ENCODE measurements at regions not wholly inside any gene's neighbourhood (a gene's known extent, or its start where the extent isn't known, plus 50 kb on each side); places are given as distances from the start of the nearest gene placed in this dataset.

GRCh38 chr21:35399706-35400105 is 350.6 kb upstream of the RUNX1 start:
- Histone ChIP-seq H3K4me1 (ENCODE audit: control insufficient read depth, extremely low read depth, insufficient read depth, low read length) (peaks cover 7% of the 10 kb centered on the region), H4K20me1 (replicated peaks; ENCODE audit: control insufficient read depth, extremely low read depth, insufficient read depth, low read length) (no peaks in the 10 kb centered on the region), H3K79me2 (ENCODE audit: control insufficient read depth, insufficient read depth, low read length) (no peaks in the 10 kb centered on the region), H3K9me1 (replicated peaks; ENCODE audit: control insufficient read depth, extremely low read depth, insufficient read depth, low read length) (no peaks in the 10 kb centered on the region), H2AFZ (ENCODE audit: low read depth, low read length) (no peak overlapping the region), H3K4me3 (replicated peaks in 1 of 3; ENCODE audit: insufficient read depth in 1 of 3, low read depth in 1 of 3, low read length in 3 of 3) (no peak overlapping the region), H3K9ac (replicated peaks; ENCODE audit: extremely low read depth, insufficient read depth, low read length) (no peak overlapping the region), H3K9me3 (replicated peaks; ENCODE audit: control insufficient read depth, insufficient read depth, low read length) (no peaks in the 10 kb centered on the region), H3K27ac (ENCODE audit: insufficient read depth, low read depth, low read length) (no peak overlapping the region), H3K27me3 (ENCODE audit: control insufficient read depth in 2 of 2, insufficient read depth in 2 of 2, low read length in 2 of 2) (no peaks in the 10 kb centered on the region), H3K36me3 (ENCODE audit: control insufficient read depth in 2 of 2, extremely low read depth in 1 of 2, insufficient read depth in 2 of 2, low read length in 2 of 2) (no peaks in the 10 kb centered on the region), H3K4me2 (ENCODE audit: insufficient read depth, low read length) (no peak overlapping the region)
- no peak for FAIRE-seq
- ChIA-PET CTCF (interaction anchor here (0.6 to 5.4 kb wide), 37 partner anchors 11 to 706 kb away, joined by 3 to 81 read pairs (median 5); partner anchors contain the start of gene RUNX1), POLR2A (interaction anchor here (1.0 kb wide), 1 partner anchor 511 kb away, joined by 3 read pairs; no protein-coding TSS in a partner anchor)
- DNase-seq (ENCODE audit: low read depth, low spot score), result no peak
- intact Hi-C loops (cut with micrococcal nuclease), result loop anchor here (1.0 to 10.0 kb wide), 9 partner anchors 143 to 654 kb away; no protein-coding TSS in a partner anchor
- no peak for TF ChIP-seq POLR2AphosphoS5 (IDR thresholded peaks at IDR 0.05; ENCODE audit: insufficient read depth, low read depth, low read length)
- no peak for TF ChIP-seq JUN (IDR thresholded peaks at IDR 0.05; ENCODE audit: borderline replicate concordance, insufficient read depth, insufficient read length, low read depth)
- no peak for TF ChIP-seq MAX (IDR thresholded peaks at IDR 0.05; ENCODE audit: insufficient read depth, insufficient read length)
- TF ChIP-seq EZH2 (IDR thresholded peaks at IDR 0.05; ENCODE audit: borderline replicate concordance, low read depth, low read length, severe bottlenecking), result no peak
- TF ChIP-seq MYC (IDR thresholded peaks at IDR 0.05; ENCODE audit: low read depth, low read length), result no peak
- no peak for TF ChIP-seq FOS (IDR thresholded peaks at IDR 0.05; ENCODE audit: borderline replicate concordance, insufficient read depth, low read length)
- no peak for TF ChIP-seq POLR2A (IDR thresholded peaks at IDR 0.05; ENCODE audit: low read depth, low read length)
- TF ChIP-seq CTCF (IDR thresholded peaks at IDR 0.05; ENCODE audit: extremely low read depth in 1 of 2, insufficient read depth in 1 of 2, low read depth in 1 of 2, low read length in 2 of 2), result no peak
- no peak for TF ChIP-seq GATA2 (IDR thresholded peaks at IDR 0.05; ENCODE audit: insufficient read depth, insufficient read length, low read depth, low read length)
- BruUV-seq (replicated peaks), result no TSS peak
- dilution Hi-C loops (cut with MboI; ENCODE audit: extremely low pct_ligation_motif_present, low sequenced_read_pairs), result no loop called here

Measured in endothelial cell of umbilical vein (primary cell).